ENCODE measurements at regions not wholly inside any gene's neighbourhood (a gene's known extent, or its start where the extent isn't known, plus 50 kb on each side); places are given as distances from the start of the nearest gene placed in this dataset.
"Not testable (repeated sequence)": the region's sequence is repeated elsewhere in the genome, so short reads cannot be mapped to it uniquely, and the experiment has no call there.

DNA sequence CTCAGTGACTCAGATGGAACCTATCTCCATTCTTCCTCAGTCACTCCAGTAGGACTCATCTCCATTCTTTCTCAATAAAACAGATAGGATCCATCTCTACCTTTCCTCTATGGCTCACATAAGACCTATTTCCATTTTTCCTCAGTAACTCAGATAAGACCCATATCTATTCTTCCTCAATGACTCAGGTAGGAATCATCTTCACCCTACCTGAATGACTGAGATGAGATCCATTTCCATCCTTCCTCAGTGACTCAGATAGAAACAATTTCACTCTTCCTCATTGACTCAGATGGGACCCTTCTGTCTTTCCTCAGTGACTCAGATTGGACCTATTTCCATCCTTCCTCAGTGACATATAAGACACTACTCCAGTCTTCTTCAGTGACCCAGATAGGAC, 165.1 kb downstream of the FBXO4 start:
- no peak for DNase-seq

DNA sequence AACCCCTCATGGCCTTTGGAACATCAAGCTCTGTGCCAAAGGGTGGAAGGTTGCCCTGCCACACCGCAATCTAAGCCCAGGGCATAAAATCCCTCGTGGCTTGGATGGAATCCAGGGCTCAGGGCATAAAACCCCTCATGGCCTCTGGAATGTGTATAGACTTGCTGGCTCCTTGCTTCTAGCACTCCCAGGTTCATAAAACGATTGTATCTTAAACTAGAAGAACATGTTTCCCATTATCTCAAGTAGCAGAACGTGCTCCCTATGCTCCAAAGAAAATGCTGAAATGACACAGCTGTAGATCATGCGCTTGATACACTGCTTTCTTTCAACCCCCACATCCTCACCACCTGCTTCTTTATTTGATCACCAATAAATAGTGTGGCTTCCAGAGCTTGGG, 174.8 kb downstream of the FBXO4 start:
- not testable (repeated sequence) for DNase-seq

DNA sequence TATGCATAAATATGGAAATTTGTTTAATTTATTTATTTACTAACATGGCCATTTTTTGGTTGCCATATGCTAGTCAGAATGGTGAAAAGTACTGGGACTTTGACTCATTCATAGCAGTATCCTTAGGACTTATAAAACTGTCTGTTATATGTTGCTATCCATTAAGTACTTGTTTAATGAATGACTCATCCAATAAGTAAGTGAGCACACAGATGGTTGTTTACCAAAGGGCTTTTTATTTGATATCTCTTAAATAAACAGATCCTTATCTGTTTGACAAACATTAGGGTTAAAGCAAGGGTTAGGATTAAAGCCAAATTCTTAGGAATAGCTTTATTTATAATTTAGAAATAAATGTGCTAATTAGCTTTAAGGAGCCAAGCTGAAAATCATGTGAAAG, 183.4 kb downstream of the FBXO4 start:
- no peak for DNase-seq

DNA sequence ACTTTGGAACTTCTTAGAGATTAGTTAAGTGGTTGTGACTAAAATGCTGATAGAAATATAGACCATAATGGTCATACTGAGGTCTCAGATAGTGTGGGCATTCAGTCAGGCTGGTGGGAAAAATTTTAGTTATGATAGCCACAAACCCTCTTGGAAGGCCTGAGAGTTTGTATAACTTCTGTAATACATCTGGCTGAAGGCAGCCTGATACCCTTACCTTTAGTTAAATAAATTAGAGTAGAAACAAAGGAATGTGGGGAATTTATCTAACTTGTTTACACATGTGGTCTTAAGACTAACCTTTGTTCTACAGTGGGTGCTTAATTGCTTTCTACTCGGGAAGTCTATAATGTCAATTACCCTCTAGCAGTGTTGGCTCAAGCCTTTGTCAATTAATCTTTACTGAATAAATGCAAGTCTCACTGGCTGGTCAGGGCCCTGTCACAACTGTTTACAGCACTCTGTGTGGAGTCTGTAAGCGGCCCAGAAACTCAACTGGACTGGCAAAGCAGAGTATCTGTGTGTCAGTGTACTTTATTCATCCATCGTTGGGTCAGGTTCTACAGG, 184.0 kb downstream of the FBXO4 start:
- no peak for DNase-seq

DNA sequence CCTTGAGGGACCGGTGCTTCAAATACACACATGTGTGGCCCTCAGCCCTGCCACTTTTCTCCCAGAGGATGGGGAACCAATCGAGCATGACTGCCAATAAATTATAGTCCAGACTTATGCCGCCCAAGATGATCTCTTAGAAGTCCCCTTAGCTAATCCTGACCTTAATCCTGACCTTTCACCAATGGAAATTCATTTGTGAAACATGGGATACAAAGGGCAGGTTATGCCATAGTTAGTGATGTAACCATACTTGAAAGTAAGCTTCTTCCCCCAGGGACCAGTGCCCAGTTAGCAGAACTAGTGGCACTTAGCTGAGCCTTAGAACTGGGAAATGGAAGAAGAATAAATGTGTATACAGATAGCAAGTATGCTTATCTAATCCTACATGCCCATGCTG, 190.6 kb downstream of the FBXO4 start:
- not testable (repeated sequence) for DNase-seq

DNA sequence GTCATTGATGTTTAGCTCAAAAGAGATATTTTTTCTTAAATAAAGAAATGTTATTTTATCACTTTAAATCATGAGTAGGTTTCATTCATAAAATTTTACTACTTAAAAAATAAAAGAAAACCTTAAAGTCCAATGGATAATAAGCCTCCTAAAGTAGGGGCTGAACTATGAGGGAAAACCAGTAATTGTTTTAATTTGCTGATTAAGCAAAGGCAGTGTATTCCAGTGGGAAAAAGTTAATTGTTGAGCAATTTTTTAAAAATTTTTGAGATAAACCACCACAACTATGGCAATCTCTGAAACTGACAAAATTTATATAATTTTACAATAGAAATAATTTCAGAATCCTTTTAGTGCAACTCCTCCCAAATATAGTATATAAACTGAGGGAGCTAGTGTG, 195.0 kb downstream of the FBXO4 start:
- no peak for DNase-seq

DNA sequence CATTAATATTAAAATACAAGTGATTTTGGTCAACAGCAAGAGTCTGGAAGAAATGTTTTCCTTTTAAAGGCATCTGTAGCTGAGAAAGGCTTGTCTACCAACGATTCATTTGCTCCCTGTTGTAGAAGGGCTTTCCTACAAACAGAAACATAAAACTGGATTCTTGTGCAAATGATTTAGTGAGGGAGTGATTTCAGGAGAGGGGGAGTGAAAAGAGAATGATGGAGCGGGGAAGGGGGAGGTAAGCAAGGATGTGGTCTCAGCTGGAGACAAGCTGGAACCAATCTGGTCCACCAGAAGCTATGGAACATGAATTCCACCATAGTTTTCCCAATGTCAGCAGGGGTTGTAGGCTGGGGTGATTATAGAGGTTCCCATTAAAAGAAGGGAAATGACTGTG, 196.3 kb downstream of the FBXO4 start:
- DNase-seq, result no peak

DNA sequence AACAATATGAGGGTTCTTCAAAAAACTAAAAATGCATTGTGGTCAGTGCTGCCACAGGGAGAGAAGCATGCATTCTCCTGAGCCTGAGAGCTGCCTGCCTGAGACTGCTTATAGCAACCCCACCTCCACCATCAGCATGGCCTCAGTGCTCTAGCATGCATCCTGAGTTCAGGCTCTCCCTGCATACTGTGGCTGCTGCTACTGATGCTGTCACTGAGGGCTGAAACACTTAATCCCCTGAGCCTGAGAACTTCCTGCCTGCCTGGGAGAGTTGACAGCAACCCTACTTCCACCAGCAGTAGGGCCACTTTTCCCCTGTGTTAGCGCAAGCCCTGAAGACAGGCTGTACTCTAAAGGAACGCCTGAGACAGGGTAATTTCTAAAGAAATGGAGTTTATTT, 206.0 kb downstream of the FBXO4 start:
- DNase-seq, result no peak

DNA sequence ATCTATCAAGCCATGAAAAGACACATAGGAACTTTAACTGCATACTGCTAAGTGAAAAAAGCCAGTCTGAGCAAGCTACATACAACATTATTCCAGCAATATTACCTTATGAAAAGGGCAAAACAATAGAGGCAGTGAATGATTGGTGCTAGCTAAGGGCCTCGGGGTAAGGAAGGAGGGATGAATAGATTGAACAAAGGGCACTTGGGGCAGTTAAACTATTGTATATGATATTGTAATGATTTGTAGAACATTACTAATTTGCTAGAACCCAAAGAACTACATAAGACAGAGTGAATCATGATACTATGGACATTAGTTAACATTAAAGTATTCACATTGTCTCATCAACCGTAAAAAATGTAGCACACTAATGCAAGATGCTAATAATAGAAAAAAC, 218.3 kb downstream of the FBXO4 start:
- DNase-seq, result no peak

DNA sequence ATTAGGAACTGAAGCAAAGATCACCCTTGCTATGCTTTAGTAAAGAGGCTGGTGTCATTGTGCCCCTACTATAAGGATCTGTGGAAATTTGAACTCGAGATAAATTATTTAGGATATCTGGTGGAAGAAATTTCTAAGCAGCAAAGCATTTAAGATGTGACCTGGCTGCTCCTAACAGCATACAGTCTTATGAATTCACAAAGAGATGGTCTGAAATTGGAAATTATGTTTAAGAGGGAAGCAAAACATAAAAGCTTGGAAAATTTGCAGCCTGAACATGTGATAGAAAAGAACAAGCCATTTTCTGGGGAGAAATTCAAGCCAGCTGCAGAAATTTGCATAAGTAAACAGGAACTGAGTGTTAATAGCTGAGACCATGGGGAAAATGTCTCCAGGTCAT, 223.7 kb downstream of the FBXO4 start:
- DNase-seq, result no peak

DNA sequence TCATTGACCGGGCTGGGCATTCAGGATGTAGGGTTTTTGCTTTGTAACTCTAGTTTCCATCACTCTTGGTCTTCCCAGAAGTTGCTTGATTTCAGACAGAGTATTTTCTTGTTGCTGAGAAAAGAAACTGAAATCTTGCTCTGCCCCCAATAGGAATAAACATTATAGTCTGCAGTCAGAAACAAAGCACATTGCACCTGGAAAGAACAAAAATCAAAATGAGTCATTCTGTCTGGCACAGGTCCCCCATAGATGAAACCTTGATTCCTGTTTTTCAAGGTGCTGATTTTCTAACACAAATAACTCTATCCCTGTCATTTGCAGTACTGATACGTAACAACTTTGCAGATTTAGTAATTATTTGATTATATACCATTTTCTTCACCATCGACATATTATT, 232.1 kb downstream of the FBXO4 start:
- DNase-seq, result no peak

DNA sequence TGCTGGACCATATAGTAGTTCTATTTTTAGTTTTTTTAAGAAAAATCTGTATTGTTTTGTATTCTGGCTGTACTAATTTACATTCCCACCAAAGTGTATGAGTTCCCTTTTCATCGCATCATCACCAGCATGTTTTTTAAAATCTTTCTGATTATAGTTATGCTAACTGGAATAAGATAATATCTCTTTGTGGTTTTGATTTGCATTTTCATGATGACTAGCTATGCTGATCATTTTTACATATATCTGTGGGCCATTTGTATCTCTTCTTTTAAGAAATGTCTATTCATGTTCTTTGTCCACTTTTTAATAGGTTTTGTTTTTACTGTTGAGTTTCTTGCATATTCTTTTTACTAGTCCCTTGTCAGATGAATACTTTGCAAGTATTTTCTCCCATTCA, 238.0 kb downstream of the FBXO4 start:
- DNase-seq, result no peak

DNA sequence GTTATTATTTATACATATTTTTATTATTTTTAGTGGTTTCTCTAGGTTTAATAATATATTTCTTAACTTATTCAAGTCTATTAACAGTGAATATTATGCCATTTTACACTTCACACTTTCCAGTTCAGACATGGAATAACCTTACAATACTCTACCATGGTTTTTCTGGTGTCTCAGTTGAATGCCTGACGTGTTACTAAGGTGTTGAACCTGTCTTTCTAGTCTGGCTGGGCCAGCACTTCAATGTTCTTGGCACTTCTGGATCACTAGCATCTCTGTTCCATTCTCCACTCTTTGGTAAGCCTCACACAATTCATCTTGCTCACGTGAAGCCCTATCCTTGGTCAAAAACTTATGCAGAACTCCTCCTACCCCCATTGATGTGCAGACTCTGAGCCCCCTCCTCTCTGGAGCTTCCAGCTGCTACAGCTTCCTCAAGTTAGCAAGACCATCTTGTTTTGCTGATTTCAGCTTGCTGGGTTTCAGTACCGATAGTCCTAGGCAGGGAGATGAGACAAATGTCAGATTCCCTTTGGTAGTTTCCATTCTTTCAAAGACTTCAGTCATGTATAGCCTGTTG, 243.1 kb downstream of the FBXO4 start:
- no peak for DNase-seq

DNA sequence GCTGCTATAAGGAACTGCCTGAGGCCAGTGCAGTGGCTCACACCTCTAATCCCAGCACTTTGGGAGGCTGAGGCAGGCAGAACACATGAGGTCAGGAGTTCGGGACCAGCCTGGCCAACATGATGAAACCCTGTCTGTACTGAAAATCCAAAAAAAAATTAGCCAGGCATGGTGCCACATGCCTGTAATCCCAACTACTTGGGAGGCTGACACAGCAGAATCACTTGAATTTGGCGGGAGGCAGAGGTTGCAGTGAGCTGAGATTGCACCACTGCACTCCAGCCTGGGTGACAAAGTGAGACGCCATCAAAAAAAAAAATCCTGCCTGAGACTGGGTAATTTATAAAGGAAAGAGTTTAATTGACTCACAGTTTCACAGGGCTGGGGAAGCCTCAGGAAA, 247.1 kb upstream of the GHR start:
- not testable (repeated sequence) for DNase-seq

DNA sequence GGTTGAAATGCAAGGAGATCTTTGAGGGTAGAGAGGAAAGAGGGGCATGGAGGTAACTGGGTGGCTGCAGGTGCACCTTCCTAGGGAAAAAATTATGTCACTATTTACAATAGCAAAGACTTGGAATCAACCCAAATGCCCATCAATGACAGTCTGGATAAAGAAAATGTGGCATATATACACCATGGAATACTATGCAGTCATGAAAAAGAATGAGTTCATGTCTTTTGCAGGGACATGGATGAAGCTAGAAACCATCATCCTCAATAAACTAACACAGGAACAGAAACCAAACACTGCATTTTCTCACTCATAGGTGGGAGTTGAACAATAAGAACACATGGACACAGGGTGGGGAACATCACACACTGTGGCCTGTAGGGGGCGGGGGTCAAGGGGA, 243.4 kb upstream of the GHR start:
- DNase-seq, result not testable (repeated sequence)

DNA sequence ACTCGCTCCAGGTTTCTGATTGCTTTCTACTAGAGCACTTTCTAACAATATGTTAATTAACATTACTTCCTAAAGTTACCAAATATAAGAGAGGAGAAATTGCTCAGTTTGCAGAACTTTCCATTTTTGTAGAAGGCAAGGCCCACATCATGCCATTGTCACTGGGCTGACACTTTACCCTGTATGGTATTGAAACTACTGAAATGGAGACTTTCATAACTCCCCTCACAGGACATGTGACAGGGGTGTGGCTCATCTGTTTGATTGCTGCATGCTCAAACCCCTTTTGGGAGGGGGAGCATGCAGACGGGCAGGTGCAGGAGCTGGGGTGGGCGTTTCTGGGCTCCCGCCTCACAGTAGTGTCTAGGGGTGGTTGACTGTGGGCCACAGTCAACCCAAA, 206.3 kb upstream of the GHR start:
- DNase-seq, result no peak

DNA sequence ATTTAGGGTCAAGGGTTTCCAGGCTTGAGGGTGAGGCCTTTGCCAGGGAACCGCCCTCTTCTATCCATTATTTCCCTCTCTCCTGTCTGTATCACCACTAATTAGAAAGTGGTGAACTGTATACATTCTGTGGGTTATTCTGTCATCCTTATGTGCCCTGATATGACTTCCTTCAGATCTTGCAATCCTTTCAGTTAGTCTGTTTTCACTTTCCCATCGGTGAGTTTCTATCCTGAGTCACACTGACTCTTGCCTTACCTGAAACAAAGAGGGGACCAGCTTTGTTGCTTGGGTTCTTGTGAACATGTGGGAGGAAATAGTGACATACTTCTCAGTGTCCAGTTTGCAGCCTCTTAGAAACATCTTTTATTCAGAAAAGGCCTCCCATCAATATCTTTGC, 205.4 kb upstream of the GHR start:
- DNase-seq, result no peak

DNA sequence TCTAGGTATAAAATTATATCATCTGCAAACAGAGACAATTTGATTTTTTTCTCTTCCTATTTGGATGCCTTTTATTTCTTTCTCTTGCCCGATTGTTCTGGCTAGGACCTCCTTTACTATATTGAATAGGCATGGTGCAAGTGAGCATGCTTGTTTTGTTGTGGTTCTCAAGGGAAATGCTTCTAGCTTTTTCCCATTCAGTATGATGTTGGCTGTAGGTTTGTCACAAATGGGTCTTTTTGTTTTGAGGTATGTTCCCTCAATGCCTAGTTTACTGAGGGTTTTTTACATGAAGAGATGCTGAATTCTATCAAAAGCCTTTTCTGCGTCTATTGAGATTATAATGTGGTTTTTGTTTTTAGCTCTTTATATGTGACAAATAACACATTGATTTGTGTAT, 198.2 kb upstream of the GHR start:
- DNase-seq, result no peak

DNA sequence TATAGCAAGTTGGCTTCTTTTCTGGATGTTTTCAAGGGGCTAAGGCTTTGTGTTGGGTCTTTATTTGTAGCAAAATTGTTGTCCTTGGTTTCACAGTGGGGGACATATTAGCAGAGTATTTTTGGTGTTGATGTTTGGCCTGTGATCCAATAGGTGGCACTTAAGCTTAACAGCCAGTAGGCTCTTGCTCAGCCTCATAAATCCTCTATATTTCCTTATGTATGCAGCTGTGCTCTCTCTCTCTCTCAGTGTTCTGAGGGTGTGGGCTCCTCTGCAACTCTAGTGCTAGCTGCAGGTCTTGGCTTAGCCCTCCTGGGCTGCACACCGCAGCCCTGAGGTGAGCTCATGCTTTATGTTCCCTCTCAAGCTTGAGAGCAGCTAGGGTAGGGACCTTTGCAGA, 195.0 kb upstream of the GHR start:
- DNase-seq, result no peak

DNA sequence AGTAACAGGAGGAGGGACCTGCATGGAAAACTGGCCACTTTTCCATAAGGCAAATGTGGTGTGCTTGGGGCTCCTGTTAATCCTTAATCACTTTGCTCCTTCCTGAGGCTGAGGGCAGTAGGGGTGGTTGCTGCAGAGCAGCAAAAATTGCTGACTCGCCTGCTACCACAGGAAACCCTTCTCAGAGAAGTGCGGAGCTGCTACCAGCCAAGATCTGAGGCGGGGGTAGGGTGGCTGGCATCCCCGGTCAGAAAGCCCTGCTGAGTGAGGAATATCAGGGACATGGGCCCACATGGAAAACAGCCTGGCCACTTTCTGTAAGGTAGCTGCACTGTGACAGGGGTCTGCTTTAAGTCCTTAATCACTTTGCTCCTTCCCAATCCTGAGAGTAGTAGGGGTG, 192.4 kb upstream of the GHR start:
- no peak for DNase-seq

DNA sequence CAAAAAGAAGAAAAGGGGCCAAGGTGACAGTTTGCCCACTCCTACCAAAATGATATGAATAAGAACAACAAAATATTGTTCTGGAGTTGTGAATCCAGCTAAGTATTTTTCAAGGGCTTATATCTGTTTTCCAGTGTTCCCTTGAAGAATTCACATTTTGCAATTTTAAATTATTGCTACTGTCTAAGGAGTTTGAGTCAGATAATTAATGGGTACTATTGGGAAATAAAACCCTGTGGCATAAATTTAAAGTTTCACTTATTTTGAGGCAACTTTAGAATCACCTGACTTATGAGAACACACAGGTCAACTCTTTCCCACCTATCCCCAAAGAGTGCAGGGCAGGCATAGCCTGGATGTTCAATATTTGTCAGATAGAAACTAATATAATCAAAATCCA, 188.0 kb upstream of the GHR start:
- no peak for DNase-seq

DNA sequence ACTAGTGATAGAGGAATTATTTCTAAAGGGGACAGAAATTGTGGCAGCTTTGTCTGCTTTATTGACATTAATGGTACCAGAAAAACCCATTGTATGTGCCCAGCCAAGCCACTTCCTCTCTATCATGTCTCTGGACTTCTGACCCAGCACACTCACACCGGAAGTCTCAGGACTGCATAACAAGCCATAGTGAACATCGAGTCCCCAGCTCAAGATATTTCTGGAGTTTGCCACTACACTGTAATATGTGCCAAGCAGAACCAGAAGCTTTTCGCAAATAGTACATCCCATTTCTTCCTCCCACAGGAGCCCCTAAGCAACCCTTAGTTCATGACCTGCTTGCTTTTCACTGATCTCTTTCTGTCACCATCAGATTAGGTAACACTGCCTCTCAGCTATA, 187.4 kb upstream of the GHR start:
- no peak for DNase-seq

DNA sequence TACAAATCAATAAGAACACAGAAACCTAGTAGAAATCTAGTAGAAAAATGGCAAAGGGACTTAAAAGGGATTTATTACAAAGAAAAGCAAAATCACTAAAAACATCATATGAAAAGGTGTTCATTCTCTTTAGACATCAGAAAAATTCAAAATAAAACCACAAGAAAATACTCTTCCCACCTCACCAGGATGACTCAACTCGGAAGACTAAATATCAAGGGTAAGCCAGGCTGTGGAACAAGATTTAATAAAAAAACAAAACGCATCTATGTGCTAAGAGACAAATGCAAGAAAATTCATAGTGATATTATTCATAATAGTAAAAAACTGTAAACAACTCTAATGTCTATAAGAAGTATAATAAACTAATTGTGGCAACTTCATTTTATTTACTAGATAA, 181.6 kb upstream of the GHR start:
- no peak for DNase-seq

DNA sequence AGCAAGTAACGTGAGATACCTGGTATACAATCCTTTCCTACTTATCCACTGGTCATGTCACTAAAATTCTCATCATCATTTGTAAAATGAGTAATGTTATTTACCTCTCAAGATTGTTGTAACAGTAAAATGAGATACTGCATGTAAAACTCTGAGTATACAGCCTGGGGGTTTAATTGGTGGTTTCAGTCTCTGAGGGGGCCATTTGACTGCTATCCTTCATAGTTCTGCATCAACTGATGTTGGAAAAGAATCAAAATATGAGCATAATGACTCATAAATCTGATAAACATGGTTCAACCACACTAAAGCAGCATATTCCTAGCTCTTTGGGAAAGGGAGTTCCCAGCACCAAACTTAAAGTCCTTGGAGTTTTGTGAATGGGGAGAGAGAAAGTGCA, 181.0 kb upstream of the GHR start:
- no peak for DNase-seq

DNA sequence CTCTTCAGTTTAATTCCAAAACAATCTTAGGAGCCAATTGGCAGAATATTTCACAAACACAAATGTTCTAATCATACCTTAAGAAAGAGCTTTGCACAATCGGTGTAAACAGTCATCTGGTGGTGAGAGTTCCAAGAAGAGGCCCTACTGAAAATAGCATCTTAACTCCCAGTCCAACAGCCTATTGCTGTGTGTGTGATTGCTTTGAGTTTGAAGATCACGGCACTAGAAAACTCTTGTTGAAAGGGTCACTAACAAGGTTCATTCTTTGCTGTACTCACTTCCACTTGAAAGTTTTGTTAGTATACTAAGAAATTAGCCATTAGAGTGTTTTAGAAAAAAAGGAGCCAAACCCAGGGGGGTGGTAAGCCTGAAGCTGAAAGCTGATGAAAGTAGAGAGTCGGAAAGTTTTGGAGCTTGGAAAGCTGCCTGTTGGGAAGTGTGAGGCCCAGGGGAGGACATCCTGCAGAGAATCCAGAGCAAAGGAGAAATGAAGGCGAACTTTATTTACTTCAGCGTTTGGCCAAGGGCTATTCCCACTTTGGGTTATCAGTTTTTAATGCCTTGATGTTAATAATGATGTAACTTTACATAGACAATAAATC, 180.3 kb upstream of the GHR start:
- no peak for DNase-seq

All from activated CD8-positive, alpha-beta memory T cell treated with anti-CD3 and anti-CD28 coated beads, Interleukin-2, amount 50 U/mL, for 48 hours (primary cell).